ENCODE measurements at regions not wholly inside any gene's neighbourhood (a gene's known extent, or its start where the extent isn't known, plus 50 kb on each side); places are given as distances from the start of the nearest gene placed in this dataset.

- H3K9me3 ChIP-seq (replicated peaks; ENCODE audit: control insufficient read depth, insufficient read depth, low read depth, low read length) = no peaks in the 10 kb centered on the region; the same call in 1 of the 2 replicates
These were observed 757.6 kb upstream of the TPTE start for GRCh38 chr21:9763807-9764206.

More at GRCh38 chr21:9763807-9764206, 757.6 kb upstream of the TPTE start:
- no peak for TF ChIP-seq IRF2 (CRISPR knock-in tag; IDR thresholded peaks at IDR 0.05)
- TF ChIP-seq GABPB1 (CRISPR knock-in tag; IDR thresholded peaks at IDR 0.05) = no peak
- no peak for TF ChIP-seq NCOR1 (IDR thresholded peaks at IDR 0.05)
- TF ChIP-seq STAG1 (CRISPR knock-in tag; IDR thresholded peaks at IDR 0.05; ENCODE audit: borderline replicate concordance) = no peak
- TF ChIP-seq ZNF146 (CRISPR knock-in tag; IDR thresholded peaks at IDR 0.05; ENCODE audit: unreplicated experiment) = no peak
- no peak for TF ChIP-seq CREB3L1 (IDR thresholded peaks at IDR 0.05; ENCODE audit: borderline replicate concordance, low read depth)
- TF ChIP-seq NR3C1 (CRISPR knock-in tag; IDR thresholded peaks at IDR 0.05) = no peak
- no peak for TF ChIP-seq SMARCE1 (IDR thresholded peaks at IDR 0.05)
- Histone ChIP-seq H3K9ac (ENCODE audit: insufficient read depth in 1 of 2, low read depth in 2 of 2, low read length in 2 of 2) (no peak overlapping the region), H3K4me1 (replicated peaks in 1 of 2; ENCODE audit: control insufficient read depth in 2 of 2, insufficient read depth in 2 of 2, low read length in 2 of 2) (peaks cover 0 to 14% of the 10 kb centered on the region in 2 experiments; a peak in 3 of 5 replicates), H4K20me1 (replicated peaks; ENCODE audit: control insufficient read depth, insufficient read depth, low read length) (no peaks in the 10 kb centered on the region), H3K27ac (ENCODE audit: extremely low read depth, low read depth, low read length) (no peak overlapping the region), H3K9me1 (ENCODE audit: control insufficient read depth, insufficient read depth, low read length) (no peaks in the 10 kb centered on the region), H3K4me3 (no peak overlapping the region), H3K4me2 (ENCODE audit: insufficient read depth, low read length) (no peak overlapping the region), H3K79me2 (ENCODE audit: control insufficient read depth, insufficient read depth, low read length) (no peaks in the 10 kb centered on the region), H3K36me3 (ENCODE audit: control insufficient read depth, insufficient read depth, low read length) (no peaks in the 10 kb centered on the region), H2AFZ (ENCODE audit: low read depth, low read length) (no peak overlapping the region), H3K27me3 (ENCODE audit: control insufficient read depth in 2 of 2, insufficient read depth in 2 of 2, low read length in 2 of 2) (no peaks in the 10 kb centered on the region)
- WGBS (ENCODE audit: insufficient coverage, low coverage, missing lambda C conversion rate) = 17% methylated on average over 4 of the region's 4 CpGs
- ATAC-seq = no peak
- no TSS peak for BruUV-seq (replicated peaks)
- in situ Hi-C loops (cut with MboI) = no loop called here
- no peak for FAIRE-seq
- intact Hi-C loops (cut with micrococcal nuclease) = no loop called here
- CTCF ChIA-PET (ENCODE audit: low intra/inter-chr PET ratio) = no interaction called here
- POLR2A ChIA-PET = no interaction called here
- no peak for DNase-seq (ENCODE audit: extremely low read depth in 1 of 4, low spot score in 3 of 4)
